HepG2 (cell line): ENCODE measurements at regions not wholly inside any gene's neighbourhood (a gene's known extent, or its start where the extent isn't known, plus 50 kb on each side); places are given as distances from the start of the nearest gene placed in this dataset.

Source experiments
- ATAC-seq: fragments of 200-7000 bp; cut with Tn5 transposase; 3 replicates; pipeline ENCODE4 v1.9.1; 2020; ENCODE audit warnings: mild to moderate bottlenecking, moderate library complexity
- BruUV-seq: library from RNA; stranded (reverse); fragments of 400-500 nt; replicated peaks from 2 replicates; lab custom pipeline; 2021; lab: Mats Ljungman, UMichigan
- CTCF ChIA-PET: fragments of 300-600 bp; formaldehyde crosslinking; extraction: SDS; loops from one replicate; lab custom pipeline; 2021; ENCODE audit warnings: low total read pairs, inconsistent platforms, low intra/inter-chr PET ratio; lab: Yijun Ruan, JAX
- POLR2A ChIA-PET: fragments of 350-600 bp; sonication (Branson Sonifier 250); formaldehyde crosslinking; loops from one replicate; lab custom pipeline; 2020; ENCODE audit warnings: antibody characterized with exemption, inconsistent platforms; lab: Yijun Ruan, JAX
- DNase-seq: peaks from one replicate; pipeline ENCODE4 v3.0.0-alpha.2; 2015; ENCODE audit warnings: low spot score
- FAIRE-seq: peaks from 3 replicates; lab custom pipeline; 2011; peaks lifted over from hg19 to GRCh38; lab: Jason Lieb, UNC
- H2AFZ ChIP-seq: one replicate; pipeline ENCODE4 v1.6.1; 2011; ENCODE audit warnings: low read length, inconsistent platforms
- H3K27ac ChIP-seq: fragments of 300-600 bp; 3 replicates; pipeline ENCODE4 v1.8.0; 2011; ENCODE audit warnings: mixed run types, mild to moderate bottlenecking, mixed read lengths, low read length, inconsistent platforms; ENCODE audit not compliant: insufficient read depth; ENCODE audit errors: extremely low read length
- H3K27me3 ChIP-seq, 2 experiments: fragments of 200-600 bp in 1 of 2; 2 replicates in 1 of 2; 3 replicates in 1 of 2; pipeline versions ENCODE4 v1.6.0 to v1.8.0; 2011; ENCODE audit warnings: low read length in 2 of 2, mild to moderate bottlenecking in 2 of 2, moderate library complexity in 2 of 2, inconsistent platforms in 1 of 2; ENCODE audit not compliant: insufficient read depth in 2 of 2, control insufficient read depth in 1 of 2
- H3K36me3 ChIP-seq, 2 experiments: fragments of 200-600 bp in 1 of 2; replicated peaks in 1 of 2; 2 replicates in 1 of 2; 3 replicates in 1 of 2; pipeline versions ENCODE4 v1.5.1 to v1.8.0; 2011; ENCODE audit warnings: low read length in 2 of 2, inconsistent platforms in 1 of 2; ENCODE audit not compliant: insufficient read depth in 2 of 2, control insufficient read depth in 1 of 2
- H3K4me1 ChIP-seq: 2 replicates; pipeline ENCODE4 v1.5.1; 2012; ENCODE audit warnings: low read length, inconsistent platforms; ENCODE audit not compliant: insufficient read depth
- H3K4me2 ChIP-seq: 2 replicates; pipeline ENCODE4 v1.6.0; 2011; ENCODE audit warnings: low read depth, low read length, inconsistent platforms
- H3K4me3 ChIP-seq, 3 experiments: fragments of 200-600 bp in 1 of 3; sonication (generic), shearing (Covaris generic) in 1 of 3; replicated peaks in 1 of 3; 2 replicates each; pipeline ENCODE4 v1.5.1; 2011 to 2016; ENCODE audit warnings: low read length in 3 of 3, inconsistent platforms in 2 of 3, low read depth in 2 of 3, mild to moderate bottlenecking in 2 of 3, control low read depth in 1 of 3, mixed read lengths in 1 of 3; ENCODE audit not compliant: insufficient read depth in 1 of 3
- H3K79me2 ChIP-seq: one replicate; pipeline ENCODE4 v1.6.1; 2011; ENCODE audit warnings: low read length, inconsistent platforms; ENCODE audit not compliant: insufficient read depth
- H3K9ac ChIP-seq: 2 replicates; pipeline ENCODE4 v1.6.0; 2011; ENCODE audit warnings: mild to moderate bottlenecking, low read depth, low read length, inconsistent platforms; ENCODE audit not compliant: insufficient read depth
- H3K9me3 ChIP-seq: 2 replicates; pipeline ENCODE4 v1.5.1; 2012; ENCODE audit warnings: mild to moderate bottlenecking, low read length
- H4K20me1 ChIP-seq: 2 replicates; pipeline ENCODE4 v1.6.0; 2011; ENCODE audit warnings: inconsistent platforms, mild to moderate bottlenecking, low read length, moderate library complexity; ENCODE audit not compliant: insufficient read depth
- ATF7 ChIP-seq, 2 experiments: fragments of 450-650 bp in 1 of 2; sonication (generic) in 1 of 2; formaldehyde crosslinking in 1 of 2; IDR thresholded peaks; 2 replicates each; pipeline versions ENCODE4 v1.4.0 to v1.6.1; 2016 to 2020; ENCODE audit warnings: antibody characterized with exemption in 1 of 2, mild to moderate bottlenecking in 1 of 2, missing genetic modification reagents in 1 of 2
- ATRX ChIP-seq: sonication (generic); formaldehyde crosslinking; IDR thresholded peaks from 2 replicates; pipeline ENCODE4 v1.4.0; 2020; ENCODE audit warnings: missing genetic modification reagents, borderline replicate concordance
- FOXA1 ChIP-seq, 2 experiments: fragments of 450-650 bp in 1 of 2; sonication (generic) in 1 of 2; formaldehyde crosslinking in 1 of 2; IDR thresholded peaks; 2 replicates each; pipeline versions ENCODE4 v1.4.0 to v1.6.1; 2016 to 2020; ENCODE audit warnings: missing genetic modification reagents in 1 of 2
- MAFG ChIP-seq: sonication (generic); formaldehyde crosslinking; IDR thresholded peaks from 2 replicates; pipeline ENCODE4 v1.5.1; 2020; ENCODE audit warnings: mild to moderate bottlenecking, missing genetic modification reagents
- SIN3B ChIP-seq: fragments of 150-350 bp; IDR thresholded peaks from 2 replicates; pipeline ENCODE4 v1.6.1; 2014; ENCODE audit warnings: low read length
- ZNF382 ChIP-seq: sonication (generic); formaldehyde crosslinking; IDR thresholded peaks from 2 replicates; pipeline ENCODE4 v1.5.0; 2020; ENCODE audit warnings: missing genetic modification reagents, mild to moderate bottlenecking, borderline replicate concordance
- ZNF441 ChIP-seq: sonication (generic); formaldehyde crosslinking; IDR thresholded peaks from 2 replicates; pipeline ENCODE4 v1.7.0; 2021; ENCODE audit warnings: missing genetic modification reagents, borderline replicate concordance
- ZNF720 ChIP-seq: sonication (generic); formaldehyde crosslinking; IDR thresholded peaks from 2 replicates; pipeline ENCODE4 v1.4.0; 2020; ENCODE audit warnings: missing genetic modification reagents
- ZNF879 ChIP-seq: sonication (generic); formaldehyde crosslinking; IDR thresholded peaks from 2 replicates; pipeline ENCODE4 v1.8.1; 2023; ENCODE audit warnings: missing genetic modification reagents
- WGBS: methylation state at CpG from one replicate; pipeline ENCODE4 v1.1.6; 2017; ENCODE audit warnings: low lambda C conversion rate; 5-methylcytosine and 5-hydroxymethylcytosine counted together
- in situ Hi-C: cut with HindIII; loops from 2 replicates; pipeline ENCODE4 v1.10.0; 2017; ENCODE audit warnings: low pct_unique_long_range_greater_than_20kb; ENCODE audit not compliant: extremely low pct_ligation_motif_present
- intact Hi-C: fragments of 100-400 bp; cut with micrococcal nuclease; formaldehyde crosslinking; loops from one replicate; pipeline ENCODE4 v1.10.0; 2022; ENCODE audit not compliant: unreplicated experiment
- TF ChIP-seq, protein P1 (sequence below): sonication (generic); formaldehyde crosslinking; IDR thresholded peaks from 2 replicates; pipeline ENCODE4 v1.4.0; 2020; ENCODE audit warnings: missing genetic modification reagents, borderline replicate concordance
- TF ChIP-seq, protein P2 (sequence below): sonication (generic); formaldehyde crosslinking; IDR thresholded peaks from 2 replicates; pipeline ENCODE4 v1.9.0; 2021; ENCODE audit warnings: mild to moderate bottlenecking, missing genetic modification reagents
- TF ChIP-seq, protein P3 (sequence below), 2 experiments: sonication (generic) in 1 of 2; formaldehyde crosslinking in 1 of 2; IDR thresholded peaks; 2 replicates each; pipeline versions ENCODE4 v1.4.0 to v1.6.1; 2018 to 2020; ENCODE audit warnings: missing genetic modification reagents in 2 of 2, borderline replicate concordance in 1 of 2, low read depth in 1 of 2, mild to moderate bottlenecking in 1 of 2, missing biosample characterization in 1 of 2

GRCh38 chrX:112545051-112545450 lies 134.7 kb downstream of the LHFPL1 start:
- Histone ChIP-seq H3K79me2 (no peaks in the 10 kb centered on the region), H3K36me3 (no peaks in the 10 kb centered on the region), H3K4me3 (no peak overlapping the region), H3K9ac (no peak overlapping the region), H3K27me3 (no peaks in the 10 kb centered on the region), H4K20me1 (no peaks in the 10 kb centered on the region), H3K27ac (no peak overlapping the region), H2AFZ (no peak overlapping the region), H3K4me1 (no peaks in the 10 kb centered on the region), H3K9me3 (no peaks in the 10 kb centered on the region), H3K4me2 (no peak overlapping the region)
- CTCF ChIA-PET: no interaction called here
- FAIRE-seq (no peak), DNase-seq (no peak), ATAC-seq (no peak)
- in situ Hi-C loops (no loop called here), intact Hi-C loops (no loop called here)
- WGBS: 2% methylated on average over 4 of the region's 4 CpGs
- no TSS peak for BruUV-seq
- POLR2A ChIA-PET: no interaction called here
- TF ChIP-seq ATF7 (IDR thresholded peaks at IDR 0.05) (no peak), ATF7 (CRISPR knock-in tag; IDR thresholded peaks at IDR 0.05) (no peak), ZNF441 (CRISPR knock-in tag) (no peak), ZNF382 (CRISPR knock-in tag) (no peak), ZNF720 (CRISPR knock-in tag) (no peak), SIN3B (no peak), FOXA1 (IDR thresholded peaks at IDR 0.05) (no peak), FOXA1 (CRISPR knock-in tag; IDR thresholded peaks at IDR 0.05) (no peak), MAFG (no peak), ZNF879 (no peak), ATRX (CRISPR knock-in tag) (no peak)
- TF ChIP-seq, protein P1, sequence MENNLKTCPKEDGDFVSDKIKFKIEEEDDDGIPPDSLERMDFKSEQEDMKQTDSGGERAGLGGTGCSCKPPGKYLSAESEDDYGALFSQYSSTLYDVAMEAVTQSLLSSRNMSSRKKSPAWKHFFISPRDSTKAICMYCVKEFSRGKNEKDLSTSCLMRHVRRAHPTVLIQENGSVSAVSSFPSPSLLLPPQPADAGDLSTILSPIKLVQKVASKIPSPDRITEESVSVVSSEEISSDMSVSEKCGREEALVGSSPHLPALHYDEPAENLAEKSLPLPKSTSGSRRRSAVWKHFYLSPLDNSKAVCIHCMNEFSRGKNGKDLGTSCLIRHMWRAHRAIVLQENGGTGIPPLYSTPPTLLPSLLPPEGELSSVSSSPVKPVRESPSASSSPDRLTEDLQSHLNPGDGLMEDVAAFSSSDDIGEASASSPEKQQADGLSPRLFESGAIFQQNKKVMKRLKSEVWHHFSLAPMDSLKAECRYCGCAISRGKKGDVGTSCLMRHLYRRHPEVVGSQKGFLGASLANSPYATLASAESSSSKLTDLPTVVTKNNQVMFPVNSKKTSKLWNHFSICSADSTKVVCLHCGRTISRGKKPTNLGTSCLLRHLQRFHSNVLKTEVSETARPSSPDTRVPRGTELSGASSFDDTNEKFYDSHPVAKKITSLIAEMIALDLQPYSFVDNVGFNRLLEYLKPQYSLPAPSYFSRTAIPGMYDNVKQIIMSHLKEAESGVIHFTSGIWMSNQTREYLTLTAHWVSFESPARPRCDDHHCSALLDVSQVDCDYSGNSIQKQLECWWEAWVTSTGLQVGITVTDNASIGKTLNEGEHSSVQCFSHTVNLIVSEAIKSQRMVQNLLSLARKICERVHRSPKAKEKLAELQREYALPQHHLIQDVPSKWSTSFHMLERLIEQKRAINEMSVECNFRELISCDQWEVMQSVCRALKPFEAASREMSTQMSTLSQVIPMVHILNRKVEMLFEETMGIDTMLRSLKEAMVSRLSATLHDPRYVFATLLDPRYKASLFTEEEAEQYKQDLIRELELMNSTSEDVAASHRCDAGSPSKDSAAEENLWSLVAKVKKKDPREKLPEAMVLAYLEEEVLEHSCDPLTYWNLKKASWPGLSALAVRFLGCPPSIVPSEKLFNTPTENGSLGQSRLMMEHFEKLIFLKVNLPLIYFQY (CRISPR knock-in tag): no peak
- TF ChIP-seq, protein P2, sequence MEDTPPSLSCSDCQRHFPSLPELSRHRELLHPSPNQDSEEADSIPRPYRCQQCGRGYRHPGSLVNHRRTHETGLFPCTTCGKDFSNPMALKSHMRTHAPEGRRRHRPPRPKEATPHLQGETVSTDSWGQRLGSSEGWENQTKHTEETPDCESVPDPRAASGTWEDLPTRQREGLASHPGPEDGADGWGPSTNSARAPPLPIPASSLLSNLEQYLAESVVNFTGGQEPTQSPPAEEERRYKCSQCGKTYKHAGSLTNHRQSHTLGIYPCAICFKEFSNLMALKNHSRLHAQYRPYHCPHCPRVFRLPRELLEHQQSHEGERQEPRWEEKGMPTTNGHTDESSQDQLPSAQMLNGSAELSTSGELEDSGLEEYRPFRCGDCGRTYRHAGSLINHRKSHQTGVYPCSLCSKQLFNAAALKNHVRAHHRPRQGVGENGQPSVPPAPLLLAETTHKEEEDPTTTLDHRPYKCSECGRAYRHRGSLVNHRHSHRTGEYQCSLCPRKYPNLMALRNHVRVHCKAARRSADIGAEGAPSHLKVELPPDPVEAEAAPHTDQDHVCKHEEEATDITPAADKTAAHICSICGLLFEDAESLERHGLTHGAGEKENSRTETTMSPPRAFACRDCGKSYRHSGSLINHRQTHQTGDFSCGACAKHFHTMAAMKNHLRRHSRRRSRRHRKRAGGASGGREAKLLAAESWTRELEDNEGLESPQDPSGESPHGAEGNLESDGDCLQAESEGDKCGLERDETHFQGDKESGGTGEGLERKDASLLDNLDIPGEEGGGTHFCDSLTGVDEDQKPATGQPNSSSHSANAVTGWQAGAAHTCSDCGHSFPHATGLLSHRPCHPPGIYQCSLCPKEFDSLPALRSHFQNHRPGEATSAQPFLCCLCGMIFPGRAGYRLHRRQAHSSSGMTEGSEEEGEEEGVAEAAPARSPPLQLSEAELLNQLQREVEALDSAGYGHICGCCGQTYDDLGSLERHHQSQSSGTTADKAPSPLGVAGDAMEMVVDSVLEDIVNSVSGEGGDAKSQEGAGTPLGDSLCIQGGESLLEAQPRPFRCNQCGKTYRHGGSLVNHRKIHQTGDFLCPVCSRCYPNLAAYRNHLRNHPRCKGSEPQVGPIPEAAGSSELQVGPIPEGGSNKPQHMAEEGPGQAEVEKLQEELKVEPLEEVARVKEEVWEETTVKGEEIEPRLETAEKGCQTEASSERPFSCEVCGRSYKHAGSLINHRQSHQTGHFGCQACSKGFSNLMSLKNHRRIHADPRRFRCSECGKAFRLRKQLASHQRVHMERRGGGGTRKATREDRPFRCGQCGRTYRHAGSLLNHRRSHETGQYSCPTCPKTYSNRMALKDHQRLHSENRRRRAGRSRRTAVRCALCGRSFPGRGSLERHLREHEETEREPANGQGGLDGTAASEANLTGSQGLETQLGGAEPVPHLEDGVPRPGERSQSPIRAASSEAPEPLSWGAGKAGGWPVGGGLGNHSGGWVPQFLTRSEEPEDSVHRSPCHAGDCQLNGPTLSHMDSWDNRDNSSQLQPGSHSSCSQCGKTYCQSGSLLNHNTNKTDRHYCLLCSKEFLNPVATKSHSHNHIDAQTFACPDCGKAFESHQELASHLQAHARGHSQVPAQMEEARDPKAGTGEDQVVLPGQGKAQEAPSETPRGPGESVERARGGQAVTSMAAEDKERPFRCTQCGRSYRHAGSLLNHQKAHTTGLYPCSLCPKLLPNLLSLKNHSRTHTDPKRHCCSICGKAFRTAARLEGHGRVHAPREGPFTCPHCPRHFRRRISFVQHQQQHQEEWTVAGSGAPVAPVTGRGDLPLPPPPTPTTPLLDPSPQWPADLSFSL (CRISPR knock-in tag): no peak
- TF ChIP-seq, protein P3, sequence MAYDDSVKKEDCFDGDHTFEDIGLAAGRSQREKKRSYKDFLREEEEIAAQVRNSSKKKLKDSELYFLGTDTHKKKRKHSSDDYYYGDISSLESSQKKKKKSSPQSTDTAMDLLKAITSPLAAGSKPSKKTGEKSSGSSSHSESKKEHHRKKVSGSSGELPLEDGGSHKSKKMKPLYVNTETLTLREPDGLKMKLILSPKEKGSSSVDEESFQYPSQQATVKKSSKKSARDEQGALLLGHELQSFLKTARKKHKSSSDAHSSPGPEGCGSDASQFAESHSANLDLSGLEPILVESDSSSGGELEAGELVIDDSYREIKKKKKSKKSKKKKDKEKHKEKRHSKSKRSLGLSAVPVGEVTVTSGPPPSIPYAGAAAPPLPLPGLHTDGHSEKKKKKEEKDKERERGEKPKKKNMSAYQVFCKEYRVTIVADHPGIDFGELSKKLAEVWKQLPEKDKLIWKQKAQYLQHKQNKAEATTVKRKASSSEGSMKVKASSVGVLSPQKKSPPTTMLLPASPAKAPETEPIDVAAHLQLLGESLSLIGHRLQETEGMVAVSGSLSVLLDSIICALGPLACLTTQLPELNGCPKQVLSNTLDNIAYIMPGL (CRISPR knock-in tag; IDR thresholded peaks at IDR 0.05; ENCODE audit: borderline replicate concordance in 1 of 2, low read depth in 1 of 2): no peak
